ENCODE measurements at regions not wholly inside any gene's neighbourhood (a gene's known extent, or its start where the extent isn't known, plus 50 kb on each side); places are given as distances from the start of the nearest gene placed in this dataset.

- TF ChIP-seq RFX5 (IDR thresholded peaks at IDR 0.05) = no peak
- TF ChIP-seq CEBPB (IDR thresholded peaks at IDR 0.05) = no peak
- no peak for TF ChIP-seq POLR2A (IDR thresholded peaks at IDR 0.05; ENCODE audit: low read length)
- no peak for TF ChIP-seq CTCF (IDR thresholded peaks at IDR 0.05)
- no peak for TF ChIP-seq ZC3H11A (IDR thresholded peaks at IDR 0.05)
- TF ChIP-seq NPAS2 (CRISPR knock-in tag; IDR thresholded peaks at IDR 0.05; ENCODE audit: borderline replicate concordance) = no peak
- no peak for TF ChIP-seq KDM5A (IDR thresholded peaks at IDR 0.05)
- no peak for TF ChIP-seq JUN (IDR thresholded peaks at IDR 0.05)
Measured at GRCh38 chr6:56716229-56716628, 73.5 kb upstream of the DST start.
